DND-41 (cell line): ENCODE measurements at regions not wholly inside any gene's neighbourhood (a gene's known extent, or its start where the extent isn't known, plus 50 kb on each side); places are given as distances from the start of the nearest gene placed in this dataset.

Experiments used
- ATAC-seq: fragments of 200-7000 bp; cut with Tn5 transposase; 3 replicates; pipeline ENCODE4 v1.9.1; 2021; ENCODE audit warnings: low read depth; ENCODE audit not compliant: insufficient read depth
- DNase-seq: peaks from one replicate; pipeline ENCODE4 v3.0.0-alpha.2; 2020
- H2AFZ ChIP-seq: 2 replicates; pipeline ENCODE4 v1.6.0; 2012; ENCODE audit warnings: low read depth, low read length
- H3K27ac ChIP-seq: 2 replicates; pipeline ENCODE4 v1.5.1; 2012; ENCODE audit warnings: low read length, inconsistent platforms
- H3K27me3 ChIP-seq: fragments of 200-600 bp; sonication (generic); 2 replicates; pipeline ENCODE4 v1.6.0; 2012; ENCODE audit warnings: low read length, mild to moderate bottlenecking, inconsistent platforms; ENCODE audit not compliant: insufficient read depth, poor library complexity
- H3K36me3 ChIP-seq: 2 replicates; pipeline ENCODE4 v1.5.1; 2012; ENCODE audit warnings: low read length, inconsistent platforms; ENCODE audit not compliant: insufficient read depth
- H3K4me1 ChIP-seq: 2 replicates; pipeline ENCODE4 v1.5.1; 2012; ENCODE audit warnings: mild to moderate bottlenecking, low read length; ENCODE audit not compliant: insufficient read depth
- H3K4me2 ChIP-seq: 2 replicates; pipeline ENCODE4 v1.6.0; 2012; ENCODE audit warnings: mild to moderate bottlenecking, moderate library complexity, low read length, inconsistent platforms; ENCODE audit not compliant: insufficient read depth
- H3K4me3 ChIP-seq, 2 experiments: fragments of 200-600 bp in 1 of 2; shearing (Covaris generic) in 1 of 2; 2 replicates each; pipeline ENCODE4 v1.5.1; 2012 to 2016; ENCODE audit warnings: inconsistent platforms in 2 of 2, low read length in 2 of 2, mild to moderate bottlenecking in 2 of 2, low read depth in 1 of 2, moderate library complexity in 1 of 2
- H3K79me2 ChIP-seq: 2 replicates; pipeline ENCODE4 v1.6.0; 2012; ENCODE audit warnings: low read length, inconsistent platforms; ENCODE audit not compliant: insufficient read depth
- H3K9ac ChIP-seq: 2 replicates; pipeline ENCODE4 v1.6.0; 2012; ENCODE audit warnings: low read depth, mild to moderate bottlenecking, inconsistent platforms, low read length, moderate library complexity
- H3K9me3 ChIP-seq: 2 replicates; pipeline ENCODE4 v1.5.1; 2012; ENCODE audit warnings: low read length, moderate library complexity, mild to moderate bottlenecking, inconsistent platforms; ENCODE audit not compliant: insufficient read depth, severe bottlenecking
- H4K20me1 ChIP-seq: 2 replicates; pipeline ENCODE4 v1.6.0; 2012; ENCODE audit warnings: low read length; ENCODE audit not compliant: insufficient read depth
- EZH2 ChIP-seq: IDR thresholded peaks from 3 replicates; pipeline ENCODE4 v1.6.1; 2012; ENCODE audit warnings: borderline replicate concordance, low read depth, mild to moderate bottlenecking, moderate library complexity, low read length, inconsistent platforms; ENCODE audit not compliant: severe bottlenecking
- TF ChIP-seq, protein P1 (sequence below): IDR thresholded peaks from 2 replicates; pipeline ENCODE4 v1.5.1; 2012; ENCODE audit warnings: borderline replicate concordance, low read length, moderate library complexity, mild to moderate bottlenecking; ENCODE audit not compliant: poor library complexity, severe bottlenecking; ENCODE audit errors: extremely low read depth

DNA sequence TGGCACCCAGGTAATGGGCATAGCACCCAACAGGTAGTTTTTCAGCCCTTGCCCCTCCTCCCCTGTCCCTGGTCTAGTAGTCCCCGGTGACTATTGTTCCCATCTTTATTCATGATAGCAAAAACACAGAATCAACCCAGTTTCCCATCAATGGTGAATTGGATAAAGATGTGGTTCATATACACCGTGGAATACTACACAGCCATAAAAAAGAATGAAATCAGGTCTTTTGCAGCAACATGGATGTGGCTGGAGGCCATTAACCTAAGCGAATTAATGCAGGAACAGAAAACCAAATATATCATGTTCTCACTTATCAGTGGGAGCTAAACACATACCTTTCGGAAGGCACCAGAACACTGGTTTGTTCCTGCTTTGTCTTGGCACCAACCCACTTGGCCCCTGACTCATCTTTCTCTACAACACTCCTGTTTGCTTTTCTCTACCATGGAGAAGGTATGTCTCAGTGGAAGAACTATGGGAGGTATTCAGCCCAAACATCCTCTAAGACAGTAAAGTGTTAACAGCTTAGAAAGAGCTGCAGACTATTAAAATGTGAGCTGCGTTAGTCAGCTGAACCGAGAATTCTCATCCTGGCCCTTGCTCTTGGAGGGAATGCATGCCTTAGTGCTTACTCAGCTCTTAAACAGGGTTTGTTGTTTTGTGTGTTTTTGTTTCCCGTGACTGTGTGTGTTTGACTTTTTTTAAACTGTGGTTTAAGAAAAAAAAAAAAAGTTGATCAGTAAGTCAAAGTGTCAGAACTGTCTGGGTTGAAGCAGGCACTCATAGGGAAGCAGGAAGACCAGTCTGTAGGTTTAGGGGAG is 203.0 kb downstream of the TOMM20 start:
- Histone ChIP-seq H2AFZ (no peak overlapping the region), H3K4me1 (peaks cover 8% of the 10 kb centered on the region), H4K20me1 (no peaks in the 10 kb centered on the region), H3K4me2 (no peak overlapping the region), H3K27ac (peak overlapping the region; percentile 12; the same call in 1 of the 2 replicates), H3K79me2 (no peaks in the 10 kb centered on the region), H3K9me3 (no peaks in the 10 kb centered on the region), H3K27me3 (no peaks in the 10 kb centered on the region), H3K36me3 (no peaks in the 10 kb centered on the region), H3K4me3 (no peak overlapping the region), H3K9ac (no peak overlapping the region)
- TF ChIP-seq EZH2: no peak
- TF ChIP-seq, protein P1, sequence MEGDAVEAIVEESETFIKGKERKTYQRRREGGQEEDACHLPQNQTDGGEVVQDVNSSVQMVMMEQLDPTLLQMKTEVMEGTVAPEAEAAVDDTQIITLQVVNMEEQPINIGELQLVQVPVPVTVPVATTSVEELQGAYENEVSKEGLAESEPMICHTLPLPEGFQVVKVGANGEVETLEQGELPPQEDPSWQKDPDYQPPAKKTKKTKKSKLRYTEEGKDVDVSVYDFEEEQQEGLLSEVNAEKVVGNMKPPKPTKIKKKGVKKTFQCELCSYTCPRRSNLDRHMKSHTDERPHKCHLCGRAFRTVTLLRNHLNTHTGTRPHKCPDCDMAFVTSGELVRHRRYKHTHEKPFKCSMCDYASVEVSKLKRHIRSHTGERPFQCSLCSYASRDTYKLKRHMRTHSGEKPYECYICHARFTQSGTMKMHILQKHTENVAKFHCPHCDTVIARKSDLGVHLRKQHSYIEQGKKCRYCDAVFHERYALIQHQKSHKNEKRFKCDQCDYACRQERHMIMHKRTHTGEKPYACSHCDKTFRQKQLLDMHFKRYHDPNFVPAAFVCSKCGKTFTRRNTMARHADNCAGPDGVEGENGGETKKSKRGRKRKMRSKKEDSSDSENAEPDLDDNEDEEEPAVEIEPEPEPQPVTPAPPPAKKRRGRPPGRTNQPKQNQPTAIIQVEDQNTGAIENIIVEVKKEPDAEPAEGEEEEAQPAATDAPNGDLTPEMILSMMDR: no peak
- ATAC-seq: no peak; the same call in 2 of the 3 replicates
- DNase-seq: no peak

DNA sequence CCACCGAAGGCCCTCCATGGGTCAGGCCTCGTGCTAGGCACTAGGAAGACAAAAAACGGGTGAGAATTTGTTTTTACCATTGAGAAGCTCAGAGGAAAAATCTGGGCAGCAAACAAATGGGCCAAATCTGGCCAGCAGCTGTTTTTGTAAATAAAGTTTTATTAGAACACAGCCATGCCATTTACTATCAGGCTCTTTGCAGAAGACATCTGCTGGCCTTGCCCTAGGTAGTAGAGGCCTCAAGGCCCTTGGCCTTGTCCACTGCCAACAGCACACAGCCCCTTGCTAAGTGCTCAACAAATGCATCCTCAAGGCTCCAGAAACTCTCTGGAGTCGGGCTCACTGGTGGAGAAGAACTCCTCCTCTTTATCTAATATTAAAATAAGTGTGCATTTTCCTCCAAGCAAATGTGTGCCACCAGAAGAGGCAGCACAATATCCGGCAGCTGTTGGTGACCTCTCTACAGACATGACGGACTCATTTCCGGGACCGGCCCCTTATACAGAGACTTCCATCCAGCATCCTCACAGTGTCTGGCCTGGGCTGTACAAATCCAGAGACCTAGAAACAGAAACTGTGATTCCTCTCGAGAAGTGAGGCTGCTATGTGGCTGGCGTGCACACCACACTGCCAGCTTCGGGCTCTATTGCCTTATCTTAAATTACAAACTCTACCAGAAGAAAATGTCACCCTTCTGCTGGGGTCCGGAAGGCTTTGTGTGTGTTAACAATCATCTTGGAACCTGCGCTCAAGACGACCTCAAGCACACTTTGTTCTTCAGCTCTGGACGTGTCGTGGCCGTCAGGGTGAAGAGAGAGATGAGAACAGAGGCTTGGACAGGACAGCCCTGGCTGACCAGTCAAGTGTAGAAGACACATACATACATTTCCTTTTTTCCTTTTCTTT is 203.9 kb downstream of the TOMM20 start:
- Histone ChIP-seq H3K9me3 (peaks cover 2% of the 10 kb centered on the region), H3K4me2 (no peak overlapping the region), H3K27ac (no peak overlapping the region), H3K27me3 (no peaks in the 10 kb centered on the region), H2AFZ (no peak overlapping the region), H4K20me1 (no peaks in the 10 kb centered on the region), H3K79me2 (no peaks in the 10 kb centered on the region), H3K36me3 (no peaks in the 10 kb centered on the region), H3K4me1 (peaks cover 8% of the 10 kb centered on the region), H3K9ac (no peak overlapping the region), H3K4me3 (no peak overlapping the region)
- no peak for DNase-seq
- no peak for ATAC-seq
- TF ChIP-seq, protein P1: no peak
- TF ChIP-seq EZH2: no peak

GRCh38 chr1:234923626-234924025 is 205.0 kb downstream of the TOMM20 start:
- peaks cover 2% of the 10 kb centered on the region for H3K9me3 ChIP-seq
- no peaks in the 10 kb centered on the region for H4K20me1 ChIP-seq
- no peaks in the 10 kb centered on the region for H3K79me2 ChIP-seq
- TF ChIP-seq, protein P1: no peak
- no peak for TF ChIP-seq EZH2
- H3K36me3 ChIP-seq: no peaks in the 10 kb centered on the region
- H3K9ac ChIP-seq: no peak overlapping the region
- H3K4me1 ChIP-seq: peaks cover 8% of the 10 kb centered on the region
- H3K4me2 ChIP-seq: no peak overlapping the region
- ATAC-seq (no peak), DNase-seq (no peak)
- no peak overlapping the region for H3K27ac ChIP-seq
- H3K27me3 ChIP-seq: no peaks in the 10 kb centered on the region
- no peak overlapping the region for H3K4me3 ChIP-seq
- H2AFZ ChIP-seq: no peak overlapping the region
